ENCODE measurements at regions not wholly inside any gene's neighbourhood (a gene's known extent, or its start where the extent isn't known, plus 50 kb on each side); places are given as distances from the start of the nearest gene placed in this dataset.

GRCh38 chr6:22821664-22822320 is 252.4 kb downstream of the HDGFL1 start:
- no peak for DNase-seq

GRCh38 chr6:22825210-22825609 is 255.8 kb downstream of the HDGFL1 start:
- no peak for DNase-seq

- DNase-seq, result no peak
Measured at GRCh38 chr6:22826961-22827360, 257.6 kb downstream of the HDGFL1 start.

- no peak for DNase-seq
Measured at GRCh38 chr6:22827760-22828159, 258.4 kb downstream of the HDGFL1 start.

- DNase-seq, result peak; percentile 47
Measured at GRCh38 chr6:22828179-22829062, 259.1 kb downstream of the HDGFL1 start.

GRCh38 chr6:22829070-22829469 is 259.7 kb downstream of the HDGFL1 start:
- no peak for DNase-seq

- no peak for DNase-seq
Measured at GRCh38 chr6:22830463-22830862, 261.1 kb downstream of the HDGFL1 start.

- no peak for DNase-seq
Measured at GRCh38 chr6:22833191-22833590, 263.8 kb downstream of the HDGFL1 start.

- DNase-seq, result peak; percentile 5
Measured at GRCh38 chr6:22838345-22838744, 269.0 kb downstream of the HDGFL1 start.

- DNase-seq, result no peak
Measured at GRCh38 chr6:22845467-22845866, 276.1 kb downstream of the HDGFL1 start.

- no peak for DNase-seq
Measured at GRCh38 chr6:22848121-22848520, 278.8 kb downstream of the HDGFL1 start.

GRCh38 chr6:22849921-22850320 is 280.6 kb downstream of the HDGFL1 start:
- DNase-seq, result no peak

- no peak for DNase-seq
Measured at GRCh38 chr6:22852101-22852500, 282.7 kb downstream of the HDGFL1 start.

GRCh38 chr6:22873513-22874136 is 304.3 kb downstream of the HDGFL1 start:
- DNase-seq, result no peak

GRCh38 chr6:22875845-22876244 is 306.5 kb downstream of the HDGFL1 start:
- no peak for DNase-seq

- no peak for DNase-seq
Measured at GRCh38 chr6:22878324-22878701, 308.9 kb downstream of the HDGFL1 start.

- no peak for DNase-seq
Measured at GRCh38 chr6:22878706-22879105, 309.3 kb downstream of the HDGFL1 start.

- no peak for DNase-seq
Measured at GRCh38 chr6:22880686-22881433, 311.5 kb downstream of the HDGFL1 start.

GRCh38 chr6:22882581-22882980 is 313.2 kb downstream of the HDGFL1 start:
- no peak for DNase-seq

GRCh38 chr6:22883061-22883717 is 313.8 kb downstream of the HDGFL1 start:
- DNase-seq, result no peak

GRCh38 chr6:22884456-22884855 is 315.1 kb downstream of the HDGFL1 start:
- no peak for DNase-seq

Measured in COR-L47 (cell line).